H1 (cell line): ENCODE measurements at regions not wholly inside any gene's neighbourhood (a gene's known extent, or its start where the extent isn't known, plus 50 kb on each side); places are given as distances from the start of the nearest gene placed in this dataset.

ENCODE experiments used
- CEBPB ChIP-seq: IDR thresholded peaks from 2 replicates; pipeline ENCODE4 v1.6.1; 2012; ENCODE audit warnings: low read depth, low read length
- JUND ChIP-seq: IDR thresholded peaks from 2 replicates; pipeline ENCODE4 v1.6.1; 2011; ENCODE audit warnings: mild to moderate bottlenecking, improper control_type of control experiment, low read length
- SIX5 ChIP-seq: IDR thresholded peaks from 2 replicates; pipeline ENCODE4 v1.6.1; 2011; ENCODE audit warnings: mild to moderate bottlenecking, low read depth, low read length
- TAF1 ChIP-seq: IDR thresholded peaks from 2 replicates; pipeline ENCODE4 v1.6.1; 2011; ENCODE audit warnings: mild to moderate bottlenecking, low read depth, low read length
- YY1 ChIP-seq: IDR thresholded peaks from 2 replicates; pipeline ENCODE4 v1.6.1; 2011; ENCODE audit warnings: low read depth, mild to moderate bottlenecking, low read length
- TF ChIP-seq, protein P1 (sequence below), 3 experiments: IDR thresholded peaks; 1 replicate in 2 of 3; 2 replicates in 1 of 3; pipeline versions ENCODE4 v1.5.1 to v1.6.1; 2011; ENCODE audit warnings: low read length in 3 of 3, mild to moderate bottlenecking in 3 of 3, inconsistent platforms in 2 of 3, low read depth in 1 of 3, moderate library complexity in 1 of 3; ENCODE audit not compliant: insufficient read depth in 1 of 3; ENCODE audit errors: control extremely low read depth in 1 of 3

DNA sequence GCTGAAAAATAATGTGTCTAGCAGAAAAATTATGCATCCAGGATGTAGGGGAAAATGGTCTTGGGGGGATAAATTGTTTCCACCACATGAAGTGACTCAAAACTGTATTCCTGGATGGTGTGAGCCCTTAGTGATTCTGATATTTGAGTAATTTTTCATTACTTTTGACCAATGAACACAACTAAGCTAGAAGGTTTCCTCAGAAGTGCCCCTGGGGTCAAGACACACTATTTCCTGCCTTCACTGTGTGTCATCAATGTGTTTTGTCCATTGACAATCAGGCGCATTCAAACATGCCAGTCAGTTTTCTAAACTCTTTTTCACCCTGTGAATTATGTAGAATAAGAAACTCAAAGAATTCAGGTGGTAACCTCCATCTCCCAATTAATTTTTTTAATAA lies 130.5 kb upstream of the REG3G start:
- TF ChIP-seq CEBPB = no peak
- no peak for TF ChIP-seq JUND
- TF ChIP-seq, protein P1, sequence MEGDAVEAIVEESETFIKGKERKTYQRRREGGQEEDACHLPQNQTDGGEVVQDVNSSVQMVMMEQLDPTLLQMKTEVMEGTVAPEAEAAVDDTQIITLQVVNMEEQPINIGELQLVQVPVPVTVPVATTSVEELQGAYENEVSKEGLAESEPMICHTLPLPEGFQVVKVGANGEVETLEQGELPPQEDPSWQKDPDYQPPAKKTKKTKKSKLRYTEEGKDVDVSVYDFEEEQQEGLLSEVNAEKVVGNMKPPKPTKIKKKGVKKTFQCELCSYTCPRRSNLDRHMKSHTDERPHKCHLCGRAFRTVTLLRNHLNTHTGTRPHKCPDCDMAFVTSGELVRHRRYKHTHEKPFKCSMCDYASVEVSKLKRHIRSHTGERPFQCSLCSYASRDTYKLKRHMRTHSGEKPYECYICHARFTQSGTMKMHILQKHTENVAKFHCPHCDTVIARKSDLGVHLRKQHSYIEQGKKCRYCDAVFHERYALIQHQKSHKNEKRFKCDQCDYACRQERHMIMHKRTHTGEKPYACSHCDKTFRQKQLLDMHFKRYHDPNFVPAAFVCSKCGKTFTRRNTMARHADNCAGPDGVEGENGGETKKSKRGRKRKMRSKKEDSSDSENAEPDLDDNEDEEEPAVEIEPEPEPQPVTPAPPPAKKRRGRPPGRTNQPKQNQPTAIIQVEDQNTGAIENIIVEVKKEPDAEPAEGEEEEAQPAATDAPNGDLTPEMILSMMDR (IDR thresholded peaks at IDR 0.05; ENCODE audit: control extremely low read depth in 1 of 3, insufficient read depth in 1 of 3, low read depth in 1 of 3, low read length in 3 of 3) = no peak
- no peak for TF ChIP-seq SIX5
- TF ChIP-seq TAF1 = no peak
- no peak for TF ChIP-seq YY1
